ENCODE measurements at regions not wholly inside any gene's neighbourhood (a gene's known extent, or its start where the extent isn't known, plus 50 kb on each side); places are given as distances from the start of the nearest gene placed in this dataset.

DNA sequence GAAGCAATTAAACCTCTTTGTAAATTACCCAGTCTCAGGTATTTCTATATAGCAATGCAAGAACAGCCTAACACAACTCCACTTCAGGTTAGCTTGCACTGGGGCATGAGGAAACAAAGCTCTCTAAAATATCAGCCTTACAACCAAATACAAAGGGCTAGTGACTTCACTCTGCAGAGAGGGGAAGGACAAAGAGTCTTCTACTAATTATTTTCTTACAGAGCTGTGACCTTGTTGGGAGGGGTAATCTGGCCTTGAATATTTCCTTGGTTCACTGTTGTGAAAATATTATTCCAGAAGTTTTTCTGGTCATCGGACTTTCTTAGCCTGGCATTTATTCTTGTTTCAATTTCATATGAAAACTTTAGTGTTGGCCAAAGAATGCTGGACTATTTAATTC, 334.4 kb upstream of the CTNNB1 start:
- TF ChIP-seq, protein P1, sequence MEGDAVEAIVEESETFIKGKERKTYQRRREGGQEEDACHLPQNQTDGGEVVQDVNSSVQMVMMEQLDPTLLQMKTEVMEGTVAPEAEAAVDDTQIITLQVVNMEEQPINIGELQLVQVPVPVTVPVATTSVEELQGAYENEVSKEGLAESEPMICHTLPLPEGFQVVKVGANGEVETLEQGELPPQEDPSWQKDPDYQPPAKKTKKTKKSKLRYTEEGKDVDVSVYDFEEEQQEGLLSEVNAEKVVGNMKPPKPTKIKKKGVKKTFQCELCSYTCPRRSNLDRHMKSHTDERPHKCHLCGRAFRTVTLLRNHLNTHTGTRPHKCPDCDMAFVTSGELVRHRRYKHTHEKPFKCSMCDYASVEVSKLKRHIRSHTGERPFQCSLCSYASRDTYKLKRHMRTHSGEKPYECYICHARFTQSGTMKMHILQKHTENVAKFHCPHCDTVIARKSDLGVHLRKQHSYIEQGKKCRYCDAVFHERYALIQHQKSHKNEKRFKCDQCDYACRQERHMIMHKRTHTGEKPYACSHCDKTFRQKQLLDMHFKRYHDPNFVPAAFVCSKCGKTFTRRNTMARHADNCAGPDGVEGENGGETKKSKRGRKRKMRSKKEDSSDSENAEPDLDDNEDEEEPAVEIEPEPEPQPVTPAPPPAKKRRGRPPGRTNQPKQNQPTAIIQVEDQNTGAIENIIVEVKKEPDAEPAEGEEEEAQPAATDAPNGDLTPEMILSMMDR (IDR thresholded peaks at IDR 0.05) = no peak
- TF ChIP-seq POLR2A (IDR thresholded peaks at IDR 0.05) = no peak

Data from testis (tissue), 2 donors.